Keratinocyte (primary cell): ENCODE measurements at regions not wholly inside any gene's neighbourhood (a gene's known extent, or its start where the extent isn't known, plus 50 kb on each side); places are given as distances from the start of the nearest gene placed in this dataset.

Experiments used
- CTCF ChIP-seq, 3 experiments: IDR thresholded peaks in 1 of 3; conservative IDR thresholded peaks in 1 of 3; optimal IDR thresholded peaks in 1 of 3; 2 replicates in 2 of 3; 3 replicates in 1 of 3; pipeline versions ENCODE3 to v1.5.1; 2011; ENCODE audit warnings: low read length in 3 of 3, mild to moderate bottlenecking in 3 of 3, moderate library complexity in 2 of 3, control low read depth in 1 of 3, inconsistent platforms in 1 of 3; ENCODE audit not compliant: insufficient read depth in 2 of 3; ENCODE audit errors: extremely low read depth in 1 of 3
- EZH2 ChIP-seq: IDR thresholded peaks from one replicate; pipeline ENCODE4 v1.6.1; 2012; ENCODE audit warnings: inconsistent platforms, mild to moderate bottlenecking, low read length, moderate library complexity

DNA sequence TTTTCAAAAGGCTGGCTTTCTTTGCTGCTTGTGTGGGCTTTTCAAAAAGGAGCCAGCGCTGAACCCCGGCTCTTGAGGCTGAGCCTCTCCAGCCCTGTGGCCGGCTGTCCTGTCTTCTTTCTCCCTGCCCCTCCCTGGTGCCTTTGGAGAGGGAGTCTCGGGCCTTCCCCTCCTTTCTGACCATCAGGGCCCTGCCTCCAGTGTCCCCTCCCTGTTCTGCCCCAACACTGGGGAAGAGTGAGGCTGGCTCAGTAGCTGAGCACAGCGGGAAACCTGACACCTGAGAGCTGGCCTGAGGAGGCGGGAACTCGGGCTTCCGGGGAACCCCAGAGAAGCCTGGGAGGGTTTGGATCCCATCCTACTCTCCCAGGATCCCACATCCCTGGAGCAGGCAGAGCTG, 232.1 kb downstream of the LOXHD1 start:
- TF ChIP-seq CTCF (optimal IDR thresholded peaks at IDR 0.05 in 1 of 3, IDR thresholded peaks at IDR 0.05 in 1 of 3, conservative IDR thresholded peaks at IDR 0.05 in 1 of 3; ENCODE audit: extremely low read depth in 1 of 3, insufficient read depth in 2 of 3, low read length in 3 of 3) (no peak), EZH2 (no peak)
